OCI-LY1 (cell line): ENCODE measurements at regions not wholly inside any gene's neighbourhood (a gene's known extent, or its start where the extent isn't known, plus 50 kb on each side); places are given as distances from the start of the nearest gene placed in this dataset.

Source experiments
- CTCF ChIP-seq: fragments of 200-600 bp; sonication (generic), shearing (Covaris generic); IDR thresholded peaks from 2 replicates; pipeline ENCODE4 v1.5.1; 2017; ENCODE audit warnings: mild to moderate bottlenecking, antibody characterized with exemption, low read length, moderate library complexity, mixed read lengths
- EZH2 ChIP-seq: fragments of 200-600 bp; sonication (generic), shearing (Covaris generic); IDR thresholded peaks from 2 replicates; pipeline ENCODE4 v1.8.0; 2017; ENCODE audit warnings: borderline replicate concordance, mixed run types, mild to moderate bottlenecking, antibody characterized with exemption, low read length, moderate library complexity, mixed read lengths

GRCh38 chr13:24108615-24108965 is 51.9 kb upstream of the SPATA13 start:
- no peak for TF ChIP-seq CTCF
- TF ChIP-seq EZH2, result no peak
